ENCODE measurements at regions not wholly inside any gene's neighbourhood (a gene's known extent, or its start where the extent isn't known, plus 50 kb on each side); places are given as distances from the start of the nearest gene placed in this dataset.
"Not testable (repeated sequence)": the region's sequence is repeated elsewhere in the genome, so short reads cannot be mapped to it uniquely, and the experiment has no call there.

GRCh38 chr6:114638341-114638740 lies 295.5 kb upstream of the HS3ST5 start:
- DNase-seq, result no peak

- no peak for DNase-seq
Observed at GRCh38 chr6:114634016-114634415, 291.2 kb upstream of the HS3ST5 start.

- DNase-seq, result not testable (repeated sequence)
Observed at GRCh38 chr6:114626226-114626625, 283.4 kb upstream of the HS3ST5 start.

- no peak for DNase-seq
Observed at GRCh38 chr6:114619621-114620200, 276.9 kb upstream of the HS3ST5 start.

GRCh38 chr6:114611696-114612095 lies 268.9 kb upstream of the HS3ST5 start:
- DNase-seq, result no peak

- no peak for DNase-seq
Observed at GRCh38 chr6:114608091-114608490, 265.3 kb upstream of the HS3ST5 start.

GRCh38 chr6:114605656-114606055 lies 262.8 kb upstream of the HS3ST5 start:
- DNase-seq, result peak; percentile 9

GRCh38 chr6:114600381-114600780 lies 257.6 kb upstream of the HS3ST5 start:
- no peak for DNase-seq

- DNase-seq, result no peak
Observed at GRCh38 chr6:114595591-114595990, 252.8 kb upstream of the HS3ST5 start.

GRCh38 chr6:114595186-114595585 lies 252.4 kb upstream of the HS3ST5 start:
- DNase-seq, result peak; percentile 23

GRCh38 chr6:114592506-114592905 lies 249.7 kb upstream of the HS3ST5 start:
- no peak for DNase-seq

- DNase-seq, result peak; percentile 28
Observed at GRCh38 chr6:114588726-114589125, 245.9 kb upstream of the HS3ST5 start.

GRCh38 chr6:114586298-114586697 lies 243.5 kb upstream of the HS3ST5 start:
- DNase-seq, result no peak

- no peak for DNase-seq
Observed at GRCh38 chr6:114581293-114581692, 238.5 kb upstream of the HS3ST5 start.

GRCh38 chr6:114580882-114581281 lies 238.1 kb upstream of the HS3ST5 start:
- DNase-seq, result no peak

GRCh38 chr6:114579486-114579885 lies 236.7 kb upstream of the HS3ST5 start:
- DNase-seq, result no peak

- DNase-seq, result no peak
Observed at GRCh38 chr6:114577109-114577508, 234.3 kb upstream of the HS3ST5 start.

- peak; percentile 0 for DNase-seq
Observed at GRCh38 chr6:114576330-114576729, 233.5 kb upstream of the HS3ST5 start.

GRCh38 chr6:114569669-114570068 lies 226.8 kb upstream of the HS3ST5 start:
- DNase-seq, result peak; percentile 15

GRCh38 chr6:114564302-114564933 lies 221.6 kb upstream of the HS3ST5 start:
- DNase-seq, result no peak

GRCh38 chr6:114559419-114559818 lies 216.6 kb upstream of the HS3ST5 start:
- no peak for DNase-seq

GRCh38 chr6:114558153-114558552 lies 215.3 kb upstream of the HS3ST5 start:
- DNase-seq, result no peak

- peak; percentile 3 for DNase-seq
Observed at GRCh38 chr6:114556846-114557488, 214.1 kb upstream of the HS3ST5 start.

- DNase-seq, result no peak
Observed at GRCh38 chr6:114550316-114550715, 207.5 kb upstream of the HS3ST5 start.

All from tongue (tissue), 1 donor.